Type B pancreatic cell (in vitro differentiated cells): ENCODE measurements at regions not wholly inside any gene's neighbourhood (a gene's known extent, or its start where the extent isn't known, plus 50 kb on each side); places are given as distances from the start of the nearest gene placed in this dataset.

ENCODE experiments used
- DNase-seq: peaks from one replicate; pipeline ENCODE4 v3.0.0; 2021; ENCODE audit warnings: mixed read lengths; ENCODE audit not compliant: unreplicated experiment; ENCODE audit errors: extremely low spot score
- H3K27ac Mint-ChIP-seq: 2 replicates; pipeline ENCODE4 v1.8.0; 2021; ENCODE audit warnings: mild to moderate bottlenecking, mixed read lengths
- H3K27me3 Mint-ChIP-seq: 2 replicates; pipeline ENCODE4 v1.8.0; 2021; ENCODE audit warnings: mixed read lengths
- H3K36me3 Mint-ChIP-seq: 2 replicates; pipeline ENCODE4 v1.8.0; 2021; ENCODE audit warnings: mixed read lengths
- H3K4me1 Mint-ChIP-seq: one replicate; pipeline ENCODE4 v1.8.0; 2021; ENCODE audit warnings: mixed read lengths; ENCODE audit not compliant: unreplicated experiment
- H3K4me3 Mint-ChIP-seq: 2 replicates; pipeline ENCODE4 v1.8.0; 2021; ENCODE audit warnings: mild to moderate bottlenecking, mixed read lengths
- H3K9me3 Mint-ChIP-seq: 2 replicates; pipeline ENCODE4 v1.8.0; 2021; ENCODE audit warnings: mixed read lengths
- TF ChIP-seq, protein P1 (sequence below): fragments of 200-600 bp; sonication (generic); conservative IDR thresholded peaks from 2 replicates; pipeline ENCODE4 v1.5.0; 2021; ENCODE audit warnings: antibody characterized with exemption, mild to moderate bottlenecking

- peaks cover 5% of the 10 kb centered on the region for H3K9me3 Mint-ChIP-seq
- DNase-seq, result no peak
- H3K27ac Mint-ChIP-seq, result no peak overlapping the region
- H3K4me3 Mint-ChIP-seq, result no peak overlapping the region
- H3K27me3 Mint-ChIP-seq, result no peaks in the 10 kb centered on the region
- H3K4me1 Mint-ChIP-seq, result no peaks in the 10 kb centered on the region
- no peaks in the 10 kb centered on the region for H3K36me3 Mint-ChIP-seq
- TF ChIP-seq, protein P1, sequence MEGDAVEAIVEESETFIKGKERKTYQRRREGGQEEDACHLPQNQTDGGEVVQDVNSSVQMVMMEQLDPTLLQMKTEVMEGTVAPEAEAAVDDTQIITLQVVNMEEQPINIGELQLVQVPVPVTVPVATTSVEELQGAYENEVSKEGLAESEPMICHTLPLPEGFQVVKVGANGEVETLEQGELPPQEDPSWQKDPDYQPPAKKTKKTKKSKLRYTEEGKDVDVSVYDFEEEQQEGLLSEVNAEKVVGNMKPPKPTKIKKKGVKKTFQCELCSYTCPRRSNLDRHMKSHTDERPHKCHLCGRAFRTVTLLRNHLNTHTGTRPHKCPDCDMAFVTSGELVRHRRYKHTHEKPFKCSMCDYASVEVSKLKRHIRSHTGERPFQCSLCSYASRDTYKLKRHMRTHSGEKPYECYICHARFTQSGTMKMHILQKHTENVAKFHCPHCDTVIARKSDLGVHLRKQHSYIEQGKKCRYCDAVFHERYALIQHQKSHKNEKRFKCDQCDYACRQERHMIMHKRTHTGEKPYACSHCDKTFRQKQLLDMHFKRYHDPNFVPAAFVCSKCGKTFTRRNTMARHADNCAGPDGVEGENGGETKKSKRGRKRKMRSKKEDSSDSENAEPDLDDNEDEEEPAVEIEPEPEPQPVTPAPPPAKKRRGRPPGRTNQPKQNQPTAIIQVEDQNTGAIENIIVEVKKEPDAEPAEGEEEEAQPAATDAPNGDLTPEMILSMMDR, result no peak
Measured at GRCh38 chr9:95793924-95794828, 81.3 kb upstream of the ERCC6L2 start.

GRCh38 chr9:95791695-95792094, 83.8 kb upstream of the ERCC6L2 start:
- no peak overlapping the region for H3K4me3 Mint-ChIP-seq
- TF ChIP-seq, protein P1, result no peak
- peaks cover 5% of the 10 kb centered on the region for H3K9me3 Mint-ChIP-seq
- no peaks in the 10 kb centered on the region for H3K4me1 Mint-ChIP-seq
- H3K36me3 Mint-ChIP-seq, result no peaks in the 10 kb centered on the region
- no peak overlapping the region for H3K27ac Mint-ChIP-seq
- no peak for DNase-seq
- no peaks in the 10 kb centered on the region for H3K27me3 Mint-ChIP-seq

GRCh38 chr9:95791286-95791685, 84.2 kb upstream of the ERCC6L2 start:
- Mint-ChIP-seq H3K36me3 (no peaks in the 10 kb centered on the region), H3K4me3 (no peak overlapping the region), H3K27ac (no peak overlapping the region), H3K9me3 (peaks cover 5% of the 10 kb centered on the region), H3K4me1 (no peaks in the 10 kb centered on the region), H3K27me3 (no peaks in the 10 kb centered on the region)
- no peak for DNase-seq
- TF ChIP-seq, protein P1, result no peak

GRCh38 chr9:95788521-95788991, 86.9 kb upstream of the ERCC6L2 start:
- Mint-ChIP-seq H3K9me3 (peaks cover 5% of the 10 kb centered on the region), H3K4me3 (no peak overlapping the region), H3K36me3 (no peaks in the 10 kb centered on the region), H3K27me3 (no peaks in the 10 kb centered on the region), H3K4me1 (no peaks in the 10 kb centered on the region), H3K27ac (no peak overlapping the region)
- DNase-seq, result no peak
- TF ChIP-seq, protein P1, result no peak

DNA sequence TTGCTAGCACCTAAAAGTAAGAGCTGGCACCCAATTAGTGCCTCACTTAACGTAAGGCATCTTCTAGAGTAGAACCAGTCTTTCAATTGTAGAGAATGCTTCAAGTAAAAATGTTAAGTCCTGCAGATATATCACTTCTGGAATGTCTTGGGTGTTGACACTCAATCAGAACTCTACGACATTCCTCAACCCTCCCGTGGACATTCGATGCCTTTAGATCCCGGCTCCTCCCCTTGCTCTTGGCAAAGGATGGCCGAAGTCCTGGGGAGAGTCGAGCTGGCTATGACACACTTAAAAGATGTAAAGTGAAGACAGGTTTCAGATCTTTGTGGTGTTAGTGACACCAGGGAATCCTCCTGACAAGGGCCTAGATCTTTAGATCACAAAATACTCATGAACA, 87.5 kb upstream of the ERCC6L2 start:
- TF ChIP-seq, protein P1, result no peak
- Mint-ChIP-seq H3K4me1 (no peaks in the 10 kb centered on the region), H3K27me3 (no peaks in the 10 kb centered on the region), H3K4me3 (no peak overlapping the region), H3K27ac (no peak overlapping the region), H3K36me3 (no peaks in the 10 kb centered on the region), H3K9me3 (peaks cover 5% of the 10 kb centered on the region)
- DNase-seq, result no peak
